Activated naive CD8-positive, alpha-beta T cell (primary cell): ENCODE measurements at regions not wholly inside any gene's neighbourhood (a gene's known extent, or its start where the extent isn't known, plus 50 kb on each side); places are given as distances from the start of the nearest gene placed in this dataset.
"Not testable (repeated sequence)": the region's sequence is repeated elsewhere in the genome, so short reads cannot be mapped to it uniquely, and the experiment has no call there.

Source experiments
- H3K27ac Mint-ChIP-seq: one replicate; pipeline ENCODE4 v1.8.0; 2021; ENCODE audit warnings: mixed read lengths
- H3K27me3 Mint-ChIP-seq: one replicate; pipeline ENCODE4 v1.8.0; 2021; ENCODE audit warnings: mixed read lengths
- H3K36me3 Mint-ChIP-seq: one replicate; pipeline ENCODE4 v1.8.0; 2021; ENCODE audit warnings: mixed read lengths
- H3K4me1 Mint-ChIP-seq: one replicate; pipeline ENCODE4 v1.8.0; 2021; ENCODE audit warnings: low read depth, mixed read lengths
- H3K4me3 Mint-ChIP-seq: one replicate; pipeline ENCODE4 v1.8.0; 2021; ENCODE audit warnings: mild to moderate bottlenecking, mixed read lengths
- H3K9me3 Mint-ChIP-seq: one replicate; pipeline ENCODE4 v1.8.0; 2021; ENCODE audit warnings: low read depth, mixed read lengths

DNA sequence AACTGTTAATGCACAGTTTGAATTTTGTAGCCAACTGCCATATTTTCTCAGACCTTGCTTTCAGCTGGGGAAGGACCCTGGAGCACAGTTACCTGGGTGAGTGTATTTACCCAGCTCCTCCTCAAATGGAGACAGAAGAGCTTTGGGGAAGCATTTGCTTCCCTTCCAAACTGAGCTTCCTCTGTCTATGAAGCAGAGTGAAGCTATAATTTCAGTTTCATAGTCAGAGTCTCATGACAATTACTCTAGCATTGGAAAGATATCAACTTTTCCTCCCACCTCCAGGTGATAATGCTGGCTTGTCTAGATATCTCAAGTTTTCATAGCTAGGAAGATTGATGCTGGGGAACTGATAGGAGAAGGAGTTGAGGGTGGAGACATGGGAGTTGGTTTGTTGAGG lies 406.4 kb upstream of the CLINT1 start:
- Mint-ChIP-seq H3K4me1 (no peaks in the 10 kb centered on the region), H3K27me3 (no peaks in the 10 kb centered on the region), H3K9me3 (peaks cover 5% of the 10 kb centered on the region), H3K36me3 (no peaks in the 10 kb centered on the region), H3K27ac (no peak overlapping the region), H3K4me3 (no peak overlapping the region)

DNA sequence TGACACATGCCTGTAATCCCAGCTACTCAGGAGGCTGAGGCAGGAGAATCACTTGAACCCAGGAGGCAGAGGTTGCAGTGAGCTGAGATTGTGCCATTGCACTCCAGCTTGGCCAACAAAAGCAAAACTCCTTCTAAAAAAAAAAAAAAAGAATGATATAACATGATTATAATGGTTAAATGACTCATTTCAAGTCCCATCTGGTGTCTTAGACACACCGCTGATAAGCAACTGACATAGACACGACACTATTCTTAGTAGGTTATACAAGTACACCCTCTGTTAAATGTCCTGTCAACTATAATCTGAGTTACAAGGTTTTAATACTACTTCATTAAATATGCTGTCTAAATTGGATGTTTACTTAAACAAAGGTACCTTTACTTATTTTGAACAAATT lies 405.3 kb upstream of the CLINT1 start:
- Mint-ChIP-seq H3K27ac (no peak overlapping the region), H3K27me3 (no peaks in the 10 kb centered on the region), H3K4me3 (no peak overlapping the region), H3K9me3 (peaks cover 5% of the 10 kb centered on the region), H3K4me1 (no peaks in the 10 kb centered on the region), H3K36me3 (no peaks in the 10 kb centered on the region)

DNA sequence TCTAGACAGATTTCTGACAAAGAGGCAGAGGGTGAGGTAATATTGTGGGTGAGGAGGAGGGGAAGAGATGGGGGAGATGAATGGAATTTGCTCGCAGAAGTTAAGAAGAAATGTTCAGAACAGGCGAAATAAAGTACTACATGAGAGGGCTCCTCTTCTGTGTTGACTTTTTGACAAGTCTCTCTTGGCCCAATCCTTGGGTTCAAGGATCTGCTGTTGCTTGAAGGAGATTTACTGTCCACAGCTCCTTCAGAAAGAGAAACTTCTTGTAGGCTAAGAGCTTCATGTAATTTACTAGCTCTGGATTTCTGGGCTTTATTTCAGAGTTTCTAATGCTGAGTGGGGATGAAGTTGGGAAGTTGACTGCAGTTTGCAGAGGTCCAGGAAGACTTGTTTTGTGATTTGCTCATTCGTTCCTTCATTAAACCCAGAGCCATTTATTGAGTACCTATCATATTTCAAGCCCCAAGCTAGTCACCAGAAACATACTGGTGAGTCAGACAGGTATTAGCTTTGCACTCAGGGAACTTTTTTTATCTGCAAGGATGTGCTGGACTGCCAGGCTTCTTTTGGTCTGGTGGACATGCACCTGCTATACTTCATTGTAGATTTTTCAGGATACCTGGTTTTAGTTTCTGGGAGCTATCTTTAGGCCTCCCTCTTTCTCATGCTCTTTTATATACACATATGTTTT lies 402.9 kb upstream of the CLINT1 start:
- Mint-ChIP-seq H3K4me3 (no peak overlapping the region), H3K4me1 (no peaks in the 10 kb centered on the region), H3K27ac (no peak overlapping the region), H3K9me3 (peaks cover 2% of the 10 kb centered on the region), H3K36me3 (no peaks in the 10 kb centered on the region), H3K27me3 (no peaks in the 10 kb centered on the region)

DNA sequence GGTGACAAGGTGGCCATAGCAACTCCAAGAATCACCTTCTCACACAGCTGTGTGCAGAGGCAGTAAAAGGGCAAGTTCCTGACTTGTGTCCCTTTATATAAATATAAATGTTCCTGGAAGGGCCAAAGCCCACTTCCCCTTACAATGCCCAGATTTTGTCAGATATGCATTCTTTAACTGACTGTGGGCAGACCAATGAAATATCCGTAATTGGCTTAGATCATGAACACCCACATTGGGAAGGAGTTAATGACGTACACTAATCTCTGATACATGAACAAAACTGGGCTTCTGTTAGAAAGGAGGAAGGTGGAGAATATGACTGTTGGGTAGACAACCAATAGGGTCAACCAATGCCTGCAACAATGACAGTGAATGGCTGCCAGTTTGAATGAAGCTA lies 397.2 kb upstream of the CLINT1 start:
- H3K4me3 Mint-ChIP-seq: no peak overlapping the region
- H3K4me1 Mint-ChIP-seq: no peaks in the 10 kb centered on the region
- H3K27ac Mint-ChIP-seq: no peak overlapping the region
- H3K27me3 Mint-ChIP-seq: no peaks in the 10 kb centered on the region
- no peaks in the 10 kb centered on the region for H3K36me3 Mint-ChIP-seq
- no peaks in the 10 kb centered on the region for H3K9me3 Mint-ChIP-seq

- H3K27ac Mint-ChIP-seq: no peak overlapping the region
- no peaks in the 10 kb centered on the region for H3K27me3 Mint-ChIP-seq
- H3K36me3 Mint-ChIP-seq: no peaks in the 10 kb centered on the region
- H3K9me3 Mint-ChIP-seq: no peaks in the 10 kb centered on the region
- no peak overlapping the region for H3K4me3 Mint-ChIP-seq
- no peaks in the 10 kb centered on the region for H3K4me1 Mint-ChIP-seq
Observed at GRCh38 chr5:158255609-158256008, 396.7 kb upstream of the CLINT1 start.

DNA sequence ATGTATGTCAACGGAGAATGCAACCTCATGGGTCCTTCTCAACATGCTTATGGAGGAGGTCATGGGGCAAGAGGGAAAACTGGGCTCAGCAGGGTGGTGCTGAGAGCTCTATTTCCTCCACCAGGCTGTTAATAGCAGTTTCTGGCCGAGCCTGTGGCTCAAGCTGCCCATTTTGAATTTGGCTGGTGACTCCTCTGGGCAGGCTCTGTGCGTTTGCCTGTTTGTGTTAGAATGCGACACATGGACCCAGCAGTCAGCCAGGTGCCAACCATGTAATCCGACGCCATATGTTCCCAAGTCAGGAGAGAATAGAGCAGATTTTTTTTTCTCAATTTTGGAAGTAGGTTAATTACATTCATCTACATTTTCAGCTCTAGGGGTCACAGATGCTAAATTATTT lies 387.7 kb upstream of the CLINT1 start:
- Mint-ChIP-seq H3K9me3 (no peaks in the 10 kb centered on the region), H3K4me3 (no peak overlapping the region), H3K36me3 (no peaks in the 10 kb centered on the region), H3K27me3 (peaks cover 3% of the 10 kb centered on the region), H3K4me1 (no peaks in the 10 kb centered on the region), H3K27ac (no peak overlapping the region)

DNA sequence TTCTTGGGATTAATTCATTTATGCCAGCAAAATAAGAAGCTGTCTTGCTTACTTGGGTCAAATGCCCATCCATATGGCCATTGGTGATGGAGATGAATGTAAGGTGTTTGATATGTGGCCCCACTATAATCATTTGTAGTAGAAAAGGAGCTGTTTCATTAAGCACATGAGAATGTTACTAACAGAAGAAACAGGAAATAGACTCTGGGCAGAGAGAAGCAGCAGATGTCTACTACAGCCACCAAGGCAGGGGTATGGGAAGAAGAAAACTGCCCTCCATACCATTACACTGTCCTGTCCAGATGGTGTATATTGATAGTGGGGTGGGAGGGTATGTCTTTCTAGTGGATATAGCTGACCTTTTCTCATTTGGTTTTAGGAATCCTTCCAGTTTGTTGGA lies 386.6 kb upstream of the CLINT1 start:
- Mint-ChIP-seq H3K27me3 (peaks cover 3% of the 10 kb centered on the region), H3K27ac (no peak overlapping the region), H3K4me1 (no peaks in the 10 kb centered on the region), H3K4me3 (no peak overlapping the region), H3K9me3 (no peaks in the 10 kb centered on the region), H3K36me3 (no peaks in the 10 kb centered on the region)

DNA sequence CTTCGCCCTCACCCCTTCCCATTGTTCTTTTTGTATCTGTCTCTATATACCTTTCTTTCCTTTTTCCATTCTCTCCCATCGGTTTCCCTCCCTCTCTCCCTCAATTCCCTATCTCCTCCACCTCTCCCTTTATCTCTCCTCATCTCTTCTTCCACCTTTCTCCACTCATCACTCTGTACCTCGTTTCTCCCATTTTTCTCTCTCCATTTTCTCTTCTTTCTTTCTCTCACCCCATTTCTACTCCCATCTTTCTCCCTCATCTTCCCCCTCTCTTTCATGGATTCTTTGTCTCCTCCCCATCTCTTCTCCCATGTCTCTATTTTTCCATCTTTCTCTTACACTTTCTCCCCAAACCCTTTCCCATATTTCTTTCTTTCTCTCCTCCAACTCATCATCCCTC lies 385.9 kb upstream of the CLINT1 start:
- Mint-ChIP-seq H3K27me3 (peaks cover 3% of the 10 kb centered on the region), H3K27ac (no peak overlapping the region), H3K4me3 (no peak overlapping the region), H3K9me3 (no peaks in the 10 kb centered on the region), H3K36me3 (no peaks in the 10 kb centered on the region), H3K4me1 (no peaks in the 10 kb centered on the region)

GRCh38 chr5:158236511-158237335 lies 377.8 kb upstream of the CLINT1 start:
- Mint-ChIP-seq H3K27ac (no peak overlapping the region), H3K9me3 (peaks cover 4% of the 10 kb centered on the region), H3K4me1 (peaks cover 15% of the 10 kb centered on the region), H3K4me3 (no peak overlapping the region), H3K36me3 (no peaks in the 10 kb centered on the region), H3K27me3 (no peaks in the 10 kb centered on the region)

DNA sequence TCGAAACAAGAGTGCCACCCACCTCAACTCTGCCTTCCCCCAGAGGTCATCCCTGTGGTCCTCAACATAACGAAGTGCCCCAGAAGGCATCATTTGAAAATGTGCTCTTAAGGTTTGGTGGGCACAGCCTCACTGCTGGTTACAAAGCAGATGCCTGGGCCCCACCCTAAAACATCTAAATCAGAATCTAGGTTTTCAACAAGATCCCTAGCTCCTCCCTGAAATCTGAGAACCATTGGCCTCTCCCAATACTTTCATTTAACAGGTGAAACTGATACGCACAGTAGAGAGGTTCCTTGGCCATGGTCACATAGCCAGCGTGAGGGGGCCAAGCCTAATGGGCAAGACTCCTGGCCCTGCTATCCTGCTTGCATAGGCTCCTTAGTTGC lies 376.2 kb upstream of the CLINT1 start:
- no peaks in the 10 kb centered on the region for H3K36me3 Mint-ChIP-seq
- H3K27ac Mint-ChIP-seq: no peak overlapping the region
- H3K4me3 Mint-ChIP-seq: no peak overlapping the region
- H3K9me3 Mint-ChIP-seq: peaks cover 4% of the 10 kb centered on the region
- H3K27me3 Mint-ChIP-seq: no peaks in the 10 kb centered on the region
- H3K4me1 Mint-ChIP-seq: peaks cover 15% of the 10 kb centered on the region

GRCh38 chr5:158234323-158235158 lies 375.6 kb upstream of the CLINT1 start:
- Mint-ChIP-seq H3K27me3 (no peaks in the 10 kb centered on the region), H3K4me1 (peaks cover 15% of the 10 kb centered on the region), H3K27ac (no peak overlapping the region), H3K9me3 (peaks cover 4% of the 10 kb centered on the region), H3K4me3 (no peak overlapping the region), H3K36me3 (no peaks in the 10 kb centered on the region)

GRCh38 chr5:158233735-158234322 lies 374.9 kb upstream of the CLINT1 start:
- Mint-ChIP-seq H3K27ac (no peak overlapping the region), H3K4me1 (peaks cover 15% of the 10 kb centered on the region), H3K36me3 (no peaks in the 10 kb centered on the region), H3K27me3 (no peaks in the 10 kb centered on the region), H3K4me3 (no peak overlapping the region), H3K9me3 (peaks cover 4% of the 10 kb centered on the region)

DNA sequence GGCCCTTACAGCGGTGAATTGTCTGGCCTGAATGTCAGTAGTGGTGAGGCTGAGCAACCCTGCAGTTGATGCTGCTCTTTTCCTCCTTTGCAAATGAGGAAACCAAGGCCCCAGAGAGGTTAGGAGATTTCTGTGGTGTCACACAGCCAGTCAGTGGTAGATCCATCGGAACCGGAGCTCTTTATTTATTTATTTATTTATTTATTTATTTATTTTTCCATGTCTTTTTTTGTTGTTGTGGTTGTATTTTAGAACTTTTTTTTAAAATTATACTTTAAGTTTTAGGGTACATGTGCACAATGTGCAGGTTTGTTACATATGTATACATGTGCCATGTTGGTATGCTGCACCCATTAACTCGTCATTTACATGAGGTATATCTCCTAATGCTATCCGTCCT lies 368.4 kb upstream of the CLINT1 start:
- not testable (repeated sequence) for H3K27ac Mint-ChIP-seq, H3K4me3 Mint-ChIP-seq, H3K36me3 Mint-ChIP-seq, H3K4me1 Mint-ChIP-seq, H3K9me3 Mint-ChIP-seq, H3K27me3 Mint-ChIP-seq

DNA sequence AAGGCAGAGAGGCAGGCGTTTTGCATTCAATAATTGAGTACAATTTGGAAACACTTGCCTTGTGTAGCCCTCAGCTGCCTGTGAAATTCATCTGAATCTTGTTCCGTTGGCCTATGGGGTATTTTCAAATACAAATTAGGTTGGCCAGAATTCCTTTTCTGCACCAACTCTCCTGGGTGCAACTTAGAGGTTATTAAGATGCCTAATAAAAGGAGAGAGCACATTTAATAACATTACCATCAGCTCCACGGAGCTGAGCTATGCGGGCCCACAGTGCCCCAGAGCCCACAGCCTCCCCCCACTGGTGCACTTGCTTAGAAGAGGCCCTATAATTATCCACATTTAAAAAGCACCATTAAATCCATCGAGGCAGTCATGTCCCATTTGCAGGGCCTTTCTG lies 367.6 kb upstream of the CLINT1 start:
- Mint-ChIP-seq H3K9me3 (no peaks in the 10 kb centered on the region), H3K27me3 (no peaks in the 10 kb centered on the region), H3K4me1 (no peaks in the 10 kb centered on the region), H3K27ac (no peak overlapping the region), H3K4me3 (no peak overlapping the region), H3K36me3 (peaks cover 2% of the 10 kb centered on the region)

- Mint-ChIP-seq H3K4me3 (no peak overlapping the region), H3K36me3 (peaks cover 2% of the 10 kb centered on the region), H3K9me3 (no peaks in the 10 kb centered on the region), H3K27me3 (no peaks in the 10 kb centered on the region), H3K4me1 (no peaks in the 10 kb centered on the region), H3K27ac (no peak overlapping the region)
Observed at GRCh38 chr5:158224253-158224652, 365.3 kb upstream of the CLINT1 start.
